NB4 (cell line): ENCODE measurements at regions not wholly inside any gene's neighbourhood (a gene's known extent, or its start where the extent isn't known, plus 50 kb on each side); places are given as distances from the start of the nearest gene placed in this dataset.

Experiments used
- POLR2A ChIP-seq: IDR thresholded peaks from 2 replicates; pipeline ENCODE4 v1.6.1; 2011; ENCODE audit warnings: mild to moderate bottlenecking; ENCODE audit not compliant: insufficient read length; ENCODE audit errors: extremely low read depth
- TF ChIP-seq, protein P1 (sequence below): IDR thresholded peaks from one replicate; pipeline ENCODE4 v1.5.1; 2012; ENCODE audit warnings: low read depth, low read length
- TF ChIP-seq, protein P2 (sequence below): IDR thresholded peaks from 2 replicates; pipeline ENCODE4 v1.6.1; 2011; ENCODE audit warnings: low read depth, low read length

DNA sequence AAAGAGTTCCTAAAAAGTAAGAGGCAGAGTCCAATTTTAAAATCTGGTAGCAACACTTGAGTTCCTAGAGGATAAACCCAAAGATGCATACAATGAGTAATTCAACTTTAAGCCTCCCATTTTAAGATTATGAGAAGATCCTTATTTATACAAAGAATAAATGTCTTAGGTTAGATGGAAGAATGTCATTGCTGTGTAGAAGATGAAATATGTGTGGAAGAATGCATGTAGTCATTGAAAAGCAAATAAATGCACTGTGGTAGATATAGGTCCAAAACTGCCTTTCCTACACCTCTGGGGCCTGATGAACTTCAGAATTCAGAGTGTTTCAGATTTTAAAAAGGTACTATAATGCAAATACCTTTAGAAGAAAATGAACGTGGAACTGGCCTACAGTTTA lies 58.7 kb upstream of the LRP1B start:
- TF ChIP-seq, protein P1, sequence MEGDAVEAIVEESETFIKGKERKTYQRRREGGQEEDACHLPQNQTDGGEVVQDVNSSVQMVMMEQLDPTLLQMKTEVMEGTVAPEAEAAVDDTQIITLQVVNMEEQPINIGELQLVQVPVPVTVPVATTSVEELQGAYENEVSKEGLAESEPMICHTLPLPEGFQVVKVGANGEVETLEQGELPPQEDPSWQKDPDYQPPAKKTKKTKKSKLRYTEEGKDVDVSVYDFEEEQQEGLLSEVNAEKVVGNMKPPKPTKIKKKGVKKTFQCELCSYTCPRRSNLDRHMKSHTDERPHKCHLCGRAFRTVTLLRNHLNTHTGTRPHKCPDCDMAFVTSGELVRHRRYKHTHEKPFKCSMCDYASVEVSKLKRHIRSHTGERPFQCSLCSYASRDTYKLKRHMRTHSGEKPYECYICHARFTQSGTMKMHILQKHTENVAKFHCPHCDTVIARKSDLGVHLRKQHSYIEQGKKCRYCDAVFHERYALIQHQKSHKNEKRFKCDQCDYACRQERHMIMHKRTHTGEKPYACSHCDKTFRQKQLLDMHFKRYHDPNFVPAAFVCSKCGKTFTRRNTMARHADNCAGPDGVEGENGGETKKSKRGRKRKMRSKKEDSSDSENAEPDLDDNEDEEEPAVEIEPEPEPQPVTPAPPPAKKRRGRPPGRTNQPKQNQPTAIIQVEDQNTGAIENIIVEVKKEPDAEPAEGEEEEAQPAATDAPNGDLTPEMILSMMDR, result no peak
- TF ChIP-seq, protein P2, sequence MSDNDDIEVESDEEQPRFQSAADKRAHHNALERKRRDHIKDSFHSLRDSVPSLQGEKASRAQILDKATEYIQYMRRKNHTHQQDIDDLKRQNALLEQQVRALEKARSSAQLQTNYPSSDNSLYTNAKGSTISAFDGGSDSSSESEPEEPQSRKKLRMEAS, result no peak
- no peak for TF ChIP-seq POLR2A
